MM.1S (cell line): ENCODE measurements at regions not wholly inside any gene's neighbourhood (a gene's known extent, or its start where the extent isn't known, plus 50 kb on each side); places are given as distances from the start of the nearest gene placed in this dataset.

Experiments used
- CTCF ChIP-seq: fragments of 300-600 bp; sonication (generic); IDR thresholded peaks from 2 replicates; pipeline ENCODE4 v1.5.1; 2016; ENCODE audit warnings: antibody characterized with exemption, low read length, mixed read lengths
- EZH2 ChIP-seq: fragments of 300-600 bp; sonication (generic); optimal IDR thresholded peaks from 2 replicates; pipeline ENCODE3; 2017; ENCODE audit warnings: low read depth, mild to moderate bottlenecking, antibody characterized with exemption, low read length, mixed read lengths
- EZH2phosphoT487 ChIP-seq: fragments of 300-600 bp; sonication (generic); IDR thresholded peaks from 2 replicates; pipeline ENCODE4 v1.6.1; 2018; ENCODE audit warnings: antibody characterized with exemption, low read length

- no peak for TF ChIP-seq CTCF
- no peak for TF ChIP-seq EZH2
- no peak for TF ChIP-seq EZH2phosphoT487
Measured at GRCh38 chr18:39072970-39073369, 1507.4 kb upstream of the CELF4 start.
